Erythroblast (primary cell): ENCODE measurements at regions not wholly inside any gene's neighbourhood (a gene's known extent, or its start where the extent isn't known, plus 50 kb on each side); places are given as distances from the start of the nearest gene placed in this dataset.

ENCODE experiments used
- GATA1 ChIP-seq: IDR thresholded peaks from 2 replicates; pipeline ENCODE4 v1.6.1; 2011; ENCODE audit warnings: low read depth, mild to moderate bottlenecking, control low read depth, low read length, moderate library complexity
- POLR2A ChIP-seq: IDR thresholded peaks from 2 replicates; pipeline ENCODE4 v1.6.1; 2011; ENCODE audit warnings: mild to moderate bottlenecking, low read length

- TF ChIP-seq POLR2A (no peak), GATA1 (no peak)
Measured at GRCh38 chr11:122277493-122277892, 161.5 kb upstream of the BLID start.
